Prostate gland (tissue), 2 donors: ENCODE measurements at regions not wholly inside any gene's neighbourhood (a gene's known extent, or its start where the extent isn't known, plus 50 kb on each side); places are given as distances from the start of the nearest gene placed in this dataset.

Source experiments
- DNase-seq: peaks from one replicate; pipeline ENCODE4 v3.0.0-alpha.2; 2019; ENCODE audit warnings: low spot score
- H3K27ac ChIP-seq, 2 donors: fragments of 200-600 bp; sonication (generic); 2 replicates each; pipeline ENCODE4 v1.5.1; 2017 to 2019
- H3K27me3 ChIP-seq: fragments of 200-600 bp; sonication (generic); replicated peaks from 2 replicates; pipeline ENCODE4 v1.5.1; 2019; ENCODE audit not compliant: insufficient read depth
- H3K36me3 ChIP-seq, 2 donors: fragments of 200-600 bp; sonication (generic); 1 replicate in 1 of 2; 2 replicates in 1 of 2; pipeline versions ENCODE4 v1.5.1 to v1.8.1; 2017 to 2019
- H3K4me1 ChIP-seq: fragments of 200-600 bp; sonication (generic); replicated peaks from 2 replicates; pipeline ENCODE4 v1.5.1; 2019
- H3K4me3 ChIP-seq, 2 donors: fragments of 200-600 bp; sonication (generic); 2 replicates each; pipeline ENCODE4 v1.5.1; 2017 to 2019
- H3K9me3 ChIP-seq: fragments of 200-600 bp; sonication (generic); 2 replicates; pipeline ENCODE4 v1.5.1; 2017
- CTCF ChIP-seq, 4 experiments: fragments of 200-600 bp in 2 of 4; fragments of 450-650 bp in 2 of 4; sonication (generic) in 2 of 4; IDR thresholded peaks; 1 replicate in 3 of 4; 2 replicates in 1 of 4; pipeline ENCODE4 v1.5.1; 2016 to 2019; ENCODE audit warnings: antibody characterized with exemption in 4 of 4, mild to moderate bottlenecking in 2 of 4, moderate library complexity in 2 of 4
- POLR2A ChIP-seq: fragments of 450-650 bp; IDR thresholded peaks from one replicate; pipeline ENCODE4 v1.6.1; 2016; ENCODE audit warnings: antibody characterized with exemption, mild to moderate bottlenecking
- POLR2AphosphoS5 ChIP-seq: sonication (generic); formaldehyde crosslinking; IDR thresholded peaks from one replicate; pipeline ENCODE4 v1.6.1; 2017; ENCODE audit warnings: antibody characterized with exemption
- WGBS: methylation state at CpG from one replicate; pipeline ENCODE4 v1.1.5; 2018; 5-methylcytosine and 5-hydroxymethylcytosine counted together
- intact Hi-C: fragments of 100-400 bp; cut with DNase I; formaldehyde crosslinking; loops from one replicate; pipeline ENCODE4 v1.14.2; 2022

GRCh38 chr10:16259726-16260125 lies 177.1 kb upstream of the PTER start:
- intact Hi-C loops = no loop called here
- Histone ChIP-seq H3K27me3 (no peaks in the 10 kb centered on the region), H3K27ac (no peak overlapping the region), H3K36me3 (no peaks in the 10 kb centered on the region), H3K9me3 (no peaks in the 10 kb centered on the region), H3K4me3 (no peak overlapping the region), H3K4me1 (no peaks in the 10 kb centered on the region)
- DNase-seq = no peak
- no peak for TF ChIP-seq CTCF (IDR thresholded peaks at IDR 0.05)
- 68% methylated on average over 1 of the region's 1 CpG for WGBS

GRCh38 chr10:16260388-16260787 lies 176.4 kb upstream of the PTER start:
- TF ChIP-seq POLR2A (no peak), CTCF (IDR thresholded peaks at IDR 0.05) (no peak), POLR2AphosphoS5 (no peak)
- DNase-seq = no peak
- H3K9me3 ChIP-seq = no peaks in the 10 kb centered on the region
- no peak overlapping the region for H3K27ac ChIP-seq
- H3K4me1 ChIP-seq = no peaks in the 10 kb centered on the region
- H3K4me3 ChIP-seq = no peak overlapping the region
- no peaks in the 10 kb centered on the region for H3K36me3 ChIP-seq
- no peaks in the 10 kb centered on the region for H3K27me3 ChIP-seq
- intact Hi-C loops = no loop called here

GRCh38 chr10:16271571-16271970 lies 165.2 kb upstream of the PTER start:
- TF ChIP-seq POLR2A = no peak
- TF ChIP-seq POLR2AphosphoS5 = no peak
- no peak for TF ChIP-seq CTCF (IDR thresholded peaks at IDR 0.05)
- no peak for DNase-seq
- Histone ChIP-seq H3K4me1 (no peaks in the 10 kb centered on the region), H3K4me3 (no peak overlapping the region), H3K27me3 (no peaks in the 10 kb centered on the region), H3K36me3 (no peaks in the 10 kb centered on the region), H3K27ac (no peak overlapping the region), H3K9me3 (no peaks in the 10 kb centered on the region)
- 36% methylated on average over 1 of the region's 1 CpG for WGBS
- intact Hi-C loops = no loop called here

GRCh38 chr10:16274911-16275310 lies 161.9 kb upstream of the PTER start:
- no peaks in the 10 kb centered on the region for H3K9me3 ChIP-seq
- H3K36me3 ChIP-seq = no peaks in the 10 kb centered on the region
- no peak overlapping the region for H3K4me3 ChIP-seq
- no peak overlapping the region for H3K27ac ChIP-seq
- TF ChIP-seq CTCF (IDR thresholded peaks at IDR 0.05) (no peak), POLR2AphosphoS5 (no peak), POLR2A (no peak)
- no peaks in the 10 kb centered on the region for H3K4me1 ChIP-seq
- no peaks in the 10 kb centered on the region for H3K27me3 ChIP-seq
- WGBS = 21% methylated on average over 3 of the region's 3 CpGs
- DNase-seq = no peak
- intact Hi-C loops = no loop called here

- 82% methylated on average over 4 of the region's 4 CpGs for WGBS
- no peaks in the 10 kb centered on the region for H3K9me3 ChIP-seq
- no peak overlapping the region for H3K27ac ChIP-seq
- no peaks in the 10 kb centered on the region for H3K27me3 ChIP-seq
- H3K36me3 ChIP-seq = no peaks in the 10 kb centered on the region
- no peak for DNase-seq
- no peaks in the 10 kb centered on the region for H3K4me1 ChIP-seq
- intact Hi-C loops = no loop called here
- TF ChIP-seq CTCF (IDR thresholded peaks at IDR 0.05) (no peak), POLR2AphosphoS5 (no peak), POLR2A (no peak)
- H3K4me3 ChIP-seq = no peak overlapping the region
These were observed 156.2 kb upstream of the PTER start for GRCh38 chr10:16280595-16280994.
